Subcutaneous abdominal adipose tissue (tissue), 5 donors: ENCODE measurements at regions not wholly inside any gene's neighbourhood (a gene's known extent, or its start where the extent isn't known, plus 50 kb on each side); places are given as distances from the start of the nearest gene placed in this dataset.

Experiments used
- H3K27ac ChIP-seq: one replicate; pipeline ENCODE4 v1.7.0; 2013; ENCODE audit warnings: low read depth, mild to moderate bottlenecking, inconsistent platforms, low read length, moderate library complexity
- H3K27me3 ChIP-seq, 5 donors: one replicate each; pipeline ENCODE4 v1.7.0; 2013; ENCODE audit warnings: low read length in 5 of 5, inconsistent platforms in 1 of 5; ENCODE audit not compliant: control insufficient read depth in 5 of 5, insufficient read depth in 4 of 5
- H3K36me3 ChIP-seq, 5 donors: one replicate each; pipeline ENCODE4 v1.7.0; 2013; ENCODE audit warnings: low read length in 5 of 5; ENCODE audit not compliant: control insufficient read depth in 5 of 5, insufficient read depth in 5 of 5
- H3K4me1 ChIP-seq, 5 donors: one replicate each; pipeline ENCODE4 v1.7.0; 2013; ENCODE audit warnings: low read length in 5 of 5, mild to moderate bottlenecking in 3 of 5, moderate library complexity in 1 of 5; ENCODE audit not compliant: control insufficient read depth in 5 of 5, insufficient read depth in 5 of 5
- H3K4me3 ChIP-seq, 5 donors: one replicate each; pipeline ENCODE4 v1.7.0; 2013; ENCODE audit warnings: low read length in 5 of 5, low read depth in 1 of 5
- H3K9ac ChIP-seq, 5 donors: one replicate each; pipeline ENCODE4 v1.7.0; 2013; ENCODE audit warnings: low read length in 5 of 5, mild to moderate bottlenecking in 4 of 5, moderate library complexity in 3 of 5
- H3K9me3 ChIP-seq, 5 donors: one replicate each; pipeline ENCODE4 v1.7.0; 2013; ENCODE audit warnings: low read length in 5 of 5; ENCODE audit not compliant: control insufficient read depth in 5 of 5
- donor health status: healthy.
- donor health status: healthy.
- donor health status: healthy.
- donor health status: healthy.
- donor health status: healthy.

- H3K4me1 ChIP-seq = peaks cover 0 to 2% (median under 1%) of the 10 kb centered on the region in 5 donors
- H3K27ac ChIP-seq = no peak overlapping the region
- H3K4me3 ChIP-seq = no peak overlapping the region
- no peaks in the 10 kb centered on the region for H3K36me3 ChIP-seq
- peaks cover 6 to 35% (median 21%) of the 10 kb centered on the region in 5 donors for H3K27me3 ChIP-seq
- no peak overlapping the region for H3K9ac ChIP-seq
- peaks cover 0 to 10% (median 0%) of the 10 kb centered on the region in 5 donors for H3K9me3 ChIP-seq
These were observed 446.9 kb downstream of the BCOR start for GRCh38 chrX:39650768-39651347.

GRCh38 chrX:39652336-39652735 lies 445.4 kb downstream of the BCOR start:
- H3K4me3 ChIP-seq = no peak overlapping the region
- H3K36me3 ChIP-seq = no peaks in the 10 kb centered on the region
- H3K9me3 ChIP-seq = peaks cover 0 to 6% (median 0%) of the 10 kb centered on the region in 5 donors
- no peak overlapping the region for H3K27ac ChIP-seq
- no peak overlapping the region for H3K9ac ChIP-seq
- H3K27me3 ChIP-seq = peaks cover 6 to 38% (median 21%) of the 10 kb centered on the region in 5 donors
- H3K4me1 ChIP-seq = peaks cover 0 to 2% (median 0%) of the 10 kb centered on the region in 5 donors

- Histone ChIP-seq H3K27me3 (peaks cover 6 to 38% (median 21%) of the 10 kb centered on the region in 5 donors), H3K9ac (no peak overlapping the region), H3K27ac (no peak overlapping the region)
These were observed 444.1 kb downstream of the BCOR start for GRCh38 chrX:39653691-39654090.

GRCh38 chrX:39654183-39654925 lies 443.4 kb downstream of the BCOR start:
- peaks cover 6 to 38% (median 21%) of the 10 kb centered on the region in 5 donors for H3K27me3 ChIP-seq
- no peaks in the 10 kb centered on the region for H3K9me3 ChIP-seq
- no peak overlapping the region for H3K9ac ChIP-seq
- H3K27ac ChIP-seq = no peak overlapping the region
- H3K4me1 ChIP-seq = peaks cover 0 to 2% (median 0%) of the 10 kb centered on the region in 5 donors
- no peaks in the 10 kb centered on the region for H3K36me3 ChIP-seq
- no peak overlapping the region for H3K4me3 ChIP-seq

More at GRCh38 chrX:39653691-39654090, 444.1 kb downstream of the BCOR start:
- peaks cover 0 to 2% (median 0%) of the 10 kb centered on the region in 5 donors for H3K4me1 ChIP-seq
- H3K36me3 ChIP-seq = no peaks in the 10 kb centered on the region
- no peak overlapping the region for H3K4me3 ChIP-seq
- H3K9me3 ChIP-seq = peaks cover 0 to 1% (median 0%) of the 10 kb centered on the region in 5 donors

- no peak overlapping the region for H3K9ac ChIP-seq
- no peaks in the 10 kb centered on the region for H3K9me3 ChIP-seq
- H3K27ac ChIP-seq = no peak overlapping the region
- peaks cover 6 to 38% (median 21%) of the 10 kb centered on the region in 5 donors for H3K27me3 ChIP-seq
- H3K4me1 ChIP-seq = peaks cover 0 to 2% (median 0%) of the 10 kb centered on the region in 5 donors
- no peaks in the 10 kb centered on the region for H3K36me3 ChIP-seq
- no peak overlapping the region for H3K4me3 ChIP-seq
These were observed 442.8 kb downstream of the BCOR start for GRCh38 chrX:39654952-39655351.

GRCh38 chrX:39661116-39661907 lies 436.4 kb downstream of the BCOR start:
- Histone ChIP-seq H3K9ac (no peak overlapping the region), H3K4me3 (no peak overlapping the region), H3K27me3 (peaks cover 0 to 2% (median 0%) of the 10 kb centered on the region in 5 donors), H3K9me3 (no peaks in the 10 kb centered on the region), H3K27ac (no peak overlapping the region), H3K36me3 (no peaks in the 10 kb centered on the region), H3K4me1 (no peaks in the 10 kb centered on the region)

GRCh38 chrX:39665830-39666518 lies 431.8 kb downstream of the BCOR start:
- Histone ChIP-seq H3K27me3 (peaks cover 0 to 17% (median 5%) of the 10 kb centered on the region in 5 donors), H3K36me3 (no peaks in the 10 kb centered on the region), H3K4me1 (no peaks in the 10 kb centered on the region)

GRCh38 chrX:39667191-39667590 lies 430.6 kb downstream of the BCOR start:
- Histone ChIP-seq H3K9ac (no peak overlapping the region), H3K27ac (no peak overlapping the region), H3K4me3 (no peak overlapping the region), H3K4me1 (no peaks in the 10 kb centered on the region), H3K27me3 (peaks cover 0 to 17% (median 5%) of the 10 kb centered on the region in 5 donors), H3K36me3 (no peaks in the 10 kb centered on the region), H3K9me3 (peaks cover 0 to 6% (median 0%) of the 10 kb centered on the region in 5 donors)

More at GRCh38 chrX:39665830-39666518, 431.8 kb downstream of the BCOR start:
- Histone ChIP-seq H3K4me3 (no peak overlapping the region), H3K9ac (no peak overlapping the region), H3K9me3 (peaks cover 0 to 5% (median 0%) of the 10 kb centered on the region in 5 donors), H3K27ac (no peak overlapping the region)

- H3K4me3 ChIP-seq = no peak overlapping the region
- H3K9me3 ChIP-seq = peaks cover 0 to 6% (median 0%) of the 10 kb centered on the region in 5 donors
- H3K4me1 ChIP-seq = no peaks in the 10 kb centered on the region
- H3K9ac ChIP-seq = no peak overlapping the region
- H3K27me3 ChIP-seq = peaks cover 0 to 19% (median 8%) of the 10 kb centered on the region in 5 donors
- H3K36me3 ChIP-seq = no peaks in the 10 kb centered on the region
- no peak overlapping the region for H3K27ac ChIP-seq
These were observed 429.8 kb downstream of the BCOR start for GRCh38 chrX:39667736-39668482.
